GM23338 (cell line): ENCODE measurements at regions not wholly inside any gene's neighbourhood (a gene's known extent, or its start where the extent isn't known, plus 50 kb on each side); places are given as distances from the start of the nearest gene placed in this dataset.

Experiments used
- CTCF ChIP-seq, 2 experiments: fragments of 200-600 bp in 1 of 2; sonication (generic) in 1 of 2; conservative IDR thresholded peaks; 2 replicates each; pipeline versions ENCODE4 v1.5.1 to v1.6.1; 2016 to 2017; ENCODE audit warnings: antibody characterized with exemption in 2 of 2, low read depth in 2 of 2, mild to moderate bottlenecking in 2 of 2, moderate library complexity in 1 of 2
- ETS1 ChIP-seq: IDR thresholded peaks from 2 replicates; pipeline ENCODE4 v1.6.1; 2016; ENCODE audit warnings: antibody characterized with exemption
- EZH2 ChIP-seq: fragments of 200-600 bp; sonication (generic); IDR thresholded peaks from one replicate; pipeline ENCODE4 v1.8.0; 2017; ENCODE audit warnings: antibody characterized with exemption, mild to moderate bottlenecking, low read depth; ENCODE audit not compliant: unreplicated experiment
- EZH2phosphoT487 ChIP-seq: fragments of 200-600 bp; sonication (generic); IDR thresholded peaks from one replicate; pipeline ENCODE4 v1.8.1; 2018; ENCODE audit warnings: antibody characterized with exemption; ENCODE audit not compliant: unreplicated experiment
- JUNB ChIP-seq: IDR thresholded peaks from one replicate; pipeline ENCODE4 v1.6.1; 2016; ENCODE audit warnings: antibody characterized with exemption; ENCODE audit not compliant: unreplicated experiment
- POLR2AphosphoS5 ChIP-seq: IDR thresholded peaks from 2 replicates; pipeline ENCODE4 v1.6.1; 2016; ENCODE audit warnings: antibody characterized with exemption, low read depth
- REST ChIP-seq: IDR thresholded peaks from one replicate; pipeline ENCODE4 v1.6.1; 2018; ENCODE audit warnings: antibody characterized with exemption; ENCODE audit not compliant: unreplicated experiment
- ZNF331 ChIP-seq: fragments of 250-450 bp; sonication (Bioruptor Pico); IDR thresholded peaks from 2 replicates; pipeline ENCODE4 v1.5.0; 2020; ENCODE audit warnings: low read depth, mild to moderate bottlenecking, moderate library complexity

DNA sequence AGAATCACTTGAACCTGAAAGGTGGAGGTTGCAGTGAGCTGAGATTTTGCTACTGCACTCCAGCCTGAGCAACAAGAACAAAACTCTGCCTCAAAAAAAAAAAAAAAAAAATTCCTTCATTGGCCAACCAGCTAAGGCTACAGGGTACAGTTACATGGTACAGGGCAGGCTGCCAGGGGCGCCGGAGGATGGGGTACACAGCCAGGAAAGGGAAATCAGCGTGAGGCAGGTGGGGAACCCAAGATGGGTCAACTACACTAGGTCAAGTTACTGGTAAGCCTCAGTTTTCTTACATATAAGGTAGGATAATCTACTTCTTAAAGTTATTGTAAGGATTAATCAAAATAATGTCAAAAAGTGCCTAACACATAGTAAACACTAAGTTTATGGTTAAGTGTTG is 69.6 kb upstream of the KCNK12 start:
- no peak for TF ChIP-seq CTCF (conservative IDR thresholded peaks at IDR 0.05; ENCODE audit: low read depth in 2 of 2)
- no peak for TF ChIP-seq EZH2
- TF ChIP-seq POLR2AphosphoS5 = no peak
- no peak for TF ChIP-seq EZH2phosphoT487
- TF ChIP-seq JUNB = no peak
- TF ChIP-seq REST = no peak
- TF ChIP-seq ETS1 = no peak
- no peak for TF ChIP-seq ZNF331
